Nephron progenitor cell (in vitro differentiated cells): ENCODE measurements at regions not wholly inside any gene's neighbourhood (a gene's known extent, or its start where the extent isn't known, plus 50 kb on each side); places are given as distances from the start of the nearest gene placed in this dataset.

Experiments
- DNase-seq: peaks from one replicate; pipeline ENCODE4 v3.0.0; 2021
- H3K27ac Mint-ChIP-seq: 2 replicates; pipeline ENCODE4 v1.8.0; 2021; ENCODE audit warnings: mild to moderate bottlenecking, moderate library complexity, mixed read lengths
- H3K27me3 Mint-ChIP-seq: 2 replicates; pipeline ENCODE4 v1.8.0; 2021; ENCODE audit warnings: mild to moderate bottlenecking, low read depth, mixed read lengths; ENCODE audit not compliant: poor library complexity
- H3K36me3 Mint-ChIP-seq: 2 replicates; pipeline ENCODE4 v1.8.0; 2021; ENCODE audit warnings: low read depth, mixed read lengths
- H3K4me1 Mint-ChIP-seq: 2 replicates; pipeline ENCODE4 v1.8.0; 2021; ENCODE audit warnings: mixed read lengths
- H3K4me3 Mint-ChIP-seq: 2 replicates; pipeline ENCODE4 v1.8.0; 2021; ENCODE audit warnings: mild to moderate bottlenecking, moderate library complexity, mixed read lengths
- H3K9me3 Mint-ChIP-seq: 2 replicates; pipeline ENCODE4 v1.8.0; 2021; ENCODE audit warnings: mild to moderate bottlenecking, moderate library complexity, mixed read lengths
- TF ChIP-seq, protein P1 (sequence below): fragments of 200-600 bp; sonication (generic); IDR thresholded peaks from 2 replicates; pipeline ENCODE4 v1.5.0; 2021; ENCODE audit warnings: antibody characterized with exemption

DNA sequence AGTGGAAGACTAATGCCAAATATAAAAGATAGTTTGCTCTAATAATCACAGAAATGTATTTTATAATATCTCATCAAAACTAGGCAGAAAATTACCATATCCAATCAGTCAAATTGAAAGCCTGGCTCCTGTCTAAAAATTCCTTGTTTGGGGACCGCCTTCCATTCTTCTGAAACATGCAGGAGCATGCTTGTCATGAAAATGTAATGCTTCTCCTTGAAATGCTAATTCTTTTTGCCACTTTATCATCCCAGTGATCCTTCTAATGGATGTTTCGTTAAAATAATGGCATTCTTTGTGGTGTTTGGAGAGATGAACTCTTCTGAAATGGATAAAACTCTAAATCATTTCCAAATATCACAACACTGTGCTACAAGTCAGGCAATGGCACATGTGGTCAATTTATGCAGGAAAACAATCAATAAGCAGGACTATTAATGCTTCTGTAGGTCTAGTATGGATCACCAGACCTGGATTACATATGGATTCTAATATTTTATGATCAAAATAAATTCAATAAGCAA, 1039.1 kb upstream of the NXPH2 start:
- no peaks in the 10 kb centered on the region for H3K36me3 Mint-ChIP-seq
- TF ChIP-seq, protein P1, sequence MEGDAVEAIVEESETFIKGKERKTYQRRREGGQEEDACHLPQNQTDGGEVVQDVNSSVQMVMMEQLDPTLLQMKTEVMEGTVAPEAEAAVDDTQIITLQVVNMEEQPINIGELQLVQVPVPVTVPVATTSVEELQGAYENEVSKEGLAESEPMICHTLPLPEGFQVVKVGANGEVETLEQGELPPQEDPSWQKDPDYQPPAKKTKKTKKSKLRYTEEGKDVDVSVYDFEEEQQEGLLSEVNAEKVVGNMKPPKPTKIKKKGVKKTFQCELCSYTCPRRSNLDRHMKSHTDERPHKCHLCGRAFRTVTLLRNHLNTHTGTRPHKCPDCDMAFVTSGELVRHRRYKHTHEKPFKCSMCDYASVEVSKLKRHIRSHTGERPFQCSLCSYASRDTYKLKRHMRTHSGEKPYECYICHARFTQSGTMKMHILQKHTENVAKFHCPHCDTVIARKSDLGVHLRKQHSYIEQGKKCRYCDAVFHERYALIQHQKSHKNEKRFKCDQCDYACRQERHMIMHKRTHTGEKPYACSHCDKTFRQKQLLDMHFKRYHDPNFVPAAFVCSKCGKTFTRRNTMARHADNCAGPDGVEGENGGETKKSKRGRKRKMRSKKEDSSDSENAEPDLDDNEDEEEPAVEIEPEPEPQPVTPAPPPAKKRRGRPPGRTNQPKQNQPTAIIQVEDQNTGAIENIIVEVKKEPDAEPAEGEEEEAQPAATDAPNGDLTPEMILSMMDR, result no peak
- H3K4me1 Mint-ChIP-seq, result peaks cover 15% of the 10 kb centered on the region
- no peak for DNase-seq
- H3K27me3 Mint-ChIP-seq, result no peaks in the 10 kb centered on the region
- no peak overlapping the region for H3K4me3 Mint-ChIP-seq
- H3K9me3 Mint-ChIP-seq, result peaks cover 13% of the 10 kb centered on the region
- H3K27ac Mint-ChIP-seq, result no peak overlapping the region

DNA sequence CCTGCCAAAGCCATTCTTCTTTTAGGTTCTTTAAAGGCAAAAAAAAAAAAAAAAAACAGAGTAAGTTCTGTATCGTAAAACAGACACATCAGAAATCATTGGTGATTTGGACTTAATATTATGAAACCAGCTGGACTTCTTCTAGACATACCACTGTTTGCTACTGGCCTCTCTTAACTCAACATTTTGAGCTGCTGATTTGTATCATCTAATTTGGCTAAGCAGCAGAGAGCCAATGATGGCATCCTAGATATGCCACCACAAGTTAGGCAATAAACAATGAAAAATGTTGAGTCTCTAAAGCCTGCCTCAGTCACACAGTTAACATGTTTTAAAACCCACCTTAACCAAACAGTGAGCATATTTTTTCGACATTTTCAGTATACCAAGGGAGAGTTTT, 1034.3 kb upstream of the NXPH2 start:
- peak overlapping the region; percentile 1 for H3K27ac Mint-ChIP-seq
- DNase-seq, result no peak
- H3K4me1 Mint-ChIP-seq, result peaks cover 39% of the 10 kb centered on the region
- no peaks in the 10 kb centered on the region for H3K36me3 Mint-ChIP-seq
- H3K27me3 Mint-ChIP-seq, result no peaks in the 10 kb centered on the region
- H3K4me3 Mint-ChIP-seq, result no peak overlapping the region
- TF ChIP-seq, protein P1, result no peak
- peaks cover under 1% of the 10 kb centered on the region for H3K9me3 Mint-ChIP-seq

DNA sequence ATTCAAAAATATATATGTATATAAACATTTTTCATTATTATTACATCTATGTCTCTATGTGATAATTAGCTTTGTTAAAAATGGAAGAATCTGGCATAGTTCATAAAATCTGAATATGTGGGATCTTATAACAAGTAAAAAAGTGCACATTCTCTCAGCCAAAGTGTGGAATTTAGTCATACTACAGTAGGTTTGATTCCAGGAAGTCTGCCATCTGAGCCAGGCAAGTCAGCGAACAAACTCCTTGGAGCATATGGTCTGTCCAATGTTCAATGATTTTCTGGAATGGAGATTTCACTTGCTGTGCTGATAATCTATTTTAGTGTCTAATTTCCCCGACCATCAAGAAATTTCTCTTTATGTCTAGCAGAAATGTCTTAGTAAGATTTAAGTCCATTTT, 1033.2 kb upstream of the NXPH2 start:
- no peaks in the 10 kb centered on the region for H3K9me3 Mint-ChIP-seq
- no peak overlapping the region for H3K4me3 Mint-ChIP-seq
- TF ChIP-seq, protein P1, result no peak
- H3K27ac Mint-ChIP-seq, result no peak overlapping the region
- H3K4me1 Mint-ChIP-seq, result peaks cover 39% of the 10 kb centered on the region
- H3K27me3 Mint-ChIP-seq, result no peaks in the 10 kb centered on the region
- no peaks in the 10 kb centered on the region for H3K36me3 Mint-ChIP-seq
- no peak for DNase-seq

DNA sequence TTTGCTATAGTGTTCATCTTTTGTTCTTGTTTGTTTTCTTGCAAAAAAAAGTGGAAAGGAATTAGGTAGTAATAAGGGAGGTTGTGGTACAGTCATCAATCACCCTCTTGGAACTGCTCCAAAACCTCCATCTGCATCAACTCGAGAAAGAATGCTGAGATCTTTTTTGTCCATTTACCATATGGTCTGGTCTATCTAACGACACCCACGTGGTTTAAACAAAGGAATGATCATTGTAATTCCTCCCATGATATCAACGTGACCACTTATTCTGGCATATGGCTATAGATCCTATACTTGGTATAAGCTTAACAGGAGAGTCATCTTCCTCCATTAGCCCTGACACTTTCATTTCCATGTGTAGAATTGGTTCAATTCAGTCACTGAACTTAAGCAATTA, 1025.3 kb upstream of the NXPH2 start:
- no peak for DNase-seq
- Mint-ChIP-seq H3K9me3 (no peaks in the 10 kb centered on the region), H3K4me1 (no peaks in the 10 kb centered on the region), H3K27ac (no peak overlapping the region), H3K27me3 (no peaks in the 10 kb centered on the region), H3K4me3 (no peak overlapping the region), H3K36me3 (no peaks in the 10 kb centered on the region)
- TF ChIP-seq, protein P1, result no peak

DNA sequence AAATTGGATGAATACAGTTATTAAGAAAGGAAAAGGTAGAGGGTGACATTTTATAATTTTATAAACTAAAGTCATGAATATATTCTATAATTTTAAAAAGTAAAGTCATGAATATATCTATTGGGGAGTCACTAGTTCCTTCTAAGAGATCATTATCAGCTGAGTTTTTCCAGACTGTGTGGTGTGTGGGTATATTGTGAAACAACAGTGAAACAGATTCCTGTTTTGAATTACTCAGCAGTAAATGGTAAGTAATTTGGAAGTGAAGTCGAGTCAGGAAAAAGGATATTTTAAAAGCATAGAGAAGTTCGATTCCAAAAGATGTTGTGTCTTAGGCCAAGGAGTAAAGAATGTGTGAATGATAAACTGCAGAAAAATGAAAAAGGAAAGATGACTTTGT, 1018.2 kb upstream of the NXPH2 start:
- Mint-ChIP-seq H3K9me3 (no peaks in the 10 kb centered on the region), H3K4me3 (no peak overlapping the region), H3K27me3 (no peaks in the 10 kb centered on the region), H3K27ac (no peak overlapping the region), H3K36me3 (no peaks in the 10 kb centered on the region), H3K4me1 (peaks cover 3% of the 10 kb centered on the region)
- TF ChIP-seq, protein P1, result no peak
- DNase-seq, result no peak
